ENCODE measurements at regions not wholly inside any gene's neighbourhood (a gene's known extent, or its start where the extent isn't known, plus 50 kb on each side); places are given as distances from the start of the nearest gene placed in this dataset.
"Not testable (repeated sequence)": the region's sequence is repeated elsewhere in the genome, so short reads cannot be mapped to it uniquely, and the experiment has no call there.

GRCh38 chr1:83418558-83418957, 580.4 kb downstream of the TTLL7 start:
- Histone ChIP-seq H3K36me3 (no peaks in the 10 kb centered on the region), H3K27me3 (no peaks in the 10 kb centered on the region), H3K27ac (no peak overlapping the region), H3K9me3 (no peaks in the 10 kb centered on the region), H3K4me1 (no peaks in the 10 kb centered on the region), H3K4me3 (no peak overlapping the region)
- intact Hi-C loops (cut with DNase I) = no loop called here
- DNase-seq = no peak
- 62 to 75% methylated on average over 1 of the region's 1 CpG for WGBS, 2 donors
- TF ChIP-seq CTCF (IDR thresholded peaks at IDR 0.05) (no peak), POLR2A (IDR thresholded peaks at IDR 0.05) (no peak)

- H3K27ac ChIP-seq; intact Hi-C loops (cut with DNase I); DNase-seq; H3K27me3 ChIP-seq; H3K9me3 ChIP-seq; H3K36me3 ChIP-seq; H3K4me3 ChIP-seq; H3K4me1 ChIP-seq: not testable (repeated sequence)
- 42 to 71% methylated on average over 1 to 2 of the region's 6 CpGs for WGBS, 2 donors
Observed at GRCh38 chr1:83413839-83414107, 585.2 kb downstream of the TTLL7 start.

GRCh38 chr1:83410746-83411413, 588.1 kb downstream of the TTLL7 start:
- intact Hi-C loops (cut with DNase I); H3K36me3 ChIP-seq; H3K27ac ChIP-seq; H3K4me1 ChIP-seq; H3K27me3 ChIP-seq; DNase-seq; H3K9me3 ChIP-seq; H3K4me3 ChIP-seq: not testable (repeated sequence)
- 50 to 71% methylated on average over 4 to 5 of the region's 6 CpGs for WGBS, 2 donors

GRCh38 chr1:83406693-83407371, 592.1 kb downstream of the TTLL7 start:
- H3K27ac ChIP-seq; intact Hi-C loops (cut with DNase I); H3K36me3 ChIP-seq; H3K27me3 ChIP-seq; H3K9me3 ChIP-seq; H3K4me1 ChIP-seq; DNase-seq; H3K4me3 ChIP-seq: not testable (repeated sequence)
- WGBS, 2 donors = 67 to 87% methylated on average over 2 to 3 of the region's 7 CpGs

GRCh38 chr1:83405789-83406188, 593.1 kb downstream of the TTLL7 start:
- H3K4me1 ChIP-seq; DNase-seq; H3K27me3 ChIP-seq; intact Hi-C loops (cut with DNase I); H3K27ac ChIP-seq; H3K9me3 ChIP-seq; H3K4me3 ChIP-seq; H3K36me3 ChIP-seq: not testable (repeated sequence)
- 58 to 67% methylated on average over 1 of the region's 1 CpG for WGBS, 2 donors

- H3K27ac ChIP-seq; intact Hi-C loops (cut with DNase I); H3K4me1 ChIP-seq; H3K36me3 ChIP-seq; H3K4me3 ChIP-seq; H3K27me3 ChIP-seq; H3K9me3 ChIP-seq; DNase-seq: not testable (repeated sequence)
- WGBS, 2 donors = 74 to 80% methylated on average over 7 of the region's 7 CpGs
Observed at GRCh38 chr1:83403500-83403899, 595.4 kb downstream of the TTLL7 start.

- intact Hi-C loops (cut with DNase I) = not testable (repeated sequence)
Observed at GRCh38 chr1:83401146-83401545, 597.8 kb downstream of the TTLL7 start.

GRCh38 chr1:83400173-83400572, 598.8 kb downstream of the TTLL7 start:
- intact Hi-C loops (cut with DNase I); H3K4me3 ChIP-seq: not testable (repeated sequence)

More at GRCh38 chr1:83401146-83401545, 597.8 kb downstream of the TTLL7 start:
- not testable (repeated sequence) for H3K27me3 ChIP-seq, H3K4me1 ChIP-seq, H3K4me3 ChIP-seq, H3K36me3 ChIP-seq, H3K9me3 ChIP-seq, H3K27ac ChIP-seq, DNase-seq
- WGBS, 2 donors = 60 to 100% methylated on average over 1 of the region's 1 CpG

GRCh38 chr1:83398125-83398524, 600.8 kb downstream of the TTLL7 start:
- H3K9me3 ChIP-seq; H3K4me1 ChIP-seq; DNase-seq; H3K4me3 ChIP-seq; H3K36me3 ChIP-seq; intact Hi-C loops (cut with DNase I); H3K27me3 ChIP-seq; H3K27ac ChIP-seq: not testable (repeated sequence)

More at GRCh38 chr1:83400173-83400572, 598.8 kb downstream of the TTLL7 start:
- not testable (repeated sequence) for H3K36me3 ChIP-seq, H3K9me3 ChIP-seq, DNase-seq, H3K27ac ChIP-seq, H3K4me1 ChIP-seq, H3K27me3 ChIP-seq

GRCh38 chr1:83395130-83395529, 603.8 kb downstream of the TTLL7 start:
- H3K27ac ChIP-seq; DNase-seq; H3K4me3 ChIP-seq; H3K9me3 ChIP-seq; H3K27me3 ChIP-seq; intact Hi-C loops (cut with DNase I); H3K36me3 ChIP-seq; H3K4me1 ChIP-seq: not testable (repeated sequence)
- 75 to 90% methylated on average over 4 to 5 of the region's 5 CpGs for WGBS, 2 donors

GRCh38 chr1:83386946-83387345, 612.0 kb downstream of the TTLL7 start:
- H3K9me3 ChIP-seq; H3K36me3 ChIP-seq; H3K4me3 ChIP-seq; H3K27me3 ChIP-seq; H3K27ac ChIP-seq; H3K4me1 ChIP-seq; DNase-seq; intact Hi-C loops (cut with DNase I): not testable (repeated sequence)
- WGBS, 2 donors = 50% methylated on average over 1 of the region's 1 CpG; no CpG with 5 or more reads in 1 of the 2 donors

GRCh38 chr1:83383107-83383506, 615.8 kb downstream of the TTLL7 start:
- H3K27me3 ChIP-seq; intact Hi-C loops (cut with DNase I); H3K9me3 ChIP-seq; H3K27ac ChIP-seq; DNase-seq; H3K4me3 ChIP-seq; H3K36me3 ChIP-seq; H3K4me1 ChIP-seq: not testable (repeated sequence)
- 67 to 86% methylated on average over 1 of the region's 2 CpGs for WGBS, 2 donors

GRCh38 chr1:83373018-83373417, 625.9 kb downstream of the TTLL7 start:
- intact Hi-C loops (cut with DNase I); H3K36me3 ChIP-seq; H3K27me3 ChIP-seq; H3K4me1 ChIP-seq; H3K27ac ChIP-seq; H3K4me3 ChIP-seq; DNase-seq; H3K9me3 ChIP-seq: not testable (repeated sequence)
- WGBS, 2 donors = 81 to 94% methylated on average over 1 of the region's 1 CpG
